ENCODE measurements at regions not wholly inside any gene's neighbourhood (a gene's known extent, or its start where the extent isn't known, plus 50 kb on each side); places are given as distances from the start of the nearest gene placed in this dataset.
A peak's percentile ranks its signal among the peaks of the same experiment; 100 is the strongest.

- intact Hi-C loops (cut with DNase I; ENCODE audit: low total_unique reads) = no loop called here
- Histone ChIP-seq H3K9me3 (peaks cover 0 to 17% (median 7%) of the 10 kb centered on the region in 8 donors), H3K4me3 (no peak overlapping the region), H3K36me3 (no peaks in the 10 kb centered on the region), H3K4me1 (no peaks in the 10 kb centered on the region), H3K27me3 (replicated peaks in 1 of 7) (no peaks in the 10 kb centered on the region), H3K27ac (peak overlapping the region in 2 of 8 donors; percentile 19 to 20)
- TF ChIP-seq, protein P1, sequence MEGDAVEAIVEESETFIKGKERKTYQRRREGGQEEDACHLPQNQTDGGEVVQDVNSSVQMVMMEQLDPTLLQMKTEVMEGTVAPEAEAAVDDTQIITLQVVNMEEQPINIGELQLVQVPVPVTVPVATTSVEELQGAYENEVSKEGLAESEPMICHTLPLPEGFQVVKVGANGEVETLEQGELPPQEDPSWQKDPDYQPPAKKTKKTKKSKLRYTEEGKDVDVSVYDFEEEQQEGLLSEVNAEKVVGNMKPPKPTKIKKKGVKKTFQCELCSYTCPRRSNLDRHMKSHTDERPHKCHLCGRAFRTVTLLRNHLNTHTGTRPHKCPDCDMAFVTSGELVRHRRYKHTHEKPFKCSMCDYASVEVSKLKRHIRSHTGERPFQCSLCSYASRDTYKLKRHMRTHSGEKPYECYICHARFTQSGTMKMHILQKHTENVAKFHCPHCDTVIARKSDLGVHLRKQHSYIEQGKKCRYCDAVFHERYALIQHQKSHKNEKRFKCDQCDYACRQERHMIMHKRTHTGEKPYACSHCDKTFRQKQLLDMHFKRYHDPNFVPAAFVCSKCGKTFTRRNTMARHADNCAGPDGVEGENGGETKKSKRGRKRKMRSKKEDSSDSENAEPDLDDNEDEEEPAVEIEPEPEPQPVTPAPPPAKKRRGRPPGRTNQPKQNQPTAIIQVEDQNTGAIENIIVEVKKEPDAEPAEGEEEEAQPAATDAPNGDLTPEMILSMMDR (IDR thresholded peaks at IDR 0.05 in 8 of 11, conservative IDR thresholded peaks at IDR 0.05 in 3 of 11) = no peak
- TF ChIP-seq POLR2A (IDR thresholded peaks at IDR 0.05) = no peak
- no peak for TF ChIP-seq POLR2AphosphoS5 (IDR thresholded peaks at IDR 0.05)
- 48 to 68% (median 53%) methylated on average over 1 of the region's 1 CpG for WGBS, 5 donors
- no peak for DNase-seq
These were observed 1030.4 kb upstream of the ATXN8OS start for GRCh38 chr13:69077267-69077666.

DNA sequence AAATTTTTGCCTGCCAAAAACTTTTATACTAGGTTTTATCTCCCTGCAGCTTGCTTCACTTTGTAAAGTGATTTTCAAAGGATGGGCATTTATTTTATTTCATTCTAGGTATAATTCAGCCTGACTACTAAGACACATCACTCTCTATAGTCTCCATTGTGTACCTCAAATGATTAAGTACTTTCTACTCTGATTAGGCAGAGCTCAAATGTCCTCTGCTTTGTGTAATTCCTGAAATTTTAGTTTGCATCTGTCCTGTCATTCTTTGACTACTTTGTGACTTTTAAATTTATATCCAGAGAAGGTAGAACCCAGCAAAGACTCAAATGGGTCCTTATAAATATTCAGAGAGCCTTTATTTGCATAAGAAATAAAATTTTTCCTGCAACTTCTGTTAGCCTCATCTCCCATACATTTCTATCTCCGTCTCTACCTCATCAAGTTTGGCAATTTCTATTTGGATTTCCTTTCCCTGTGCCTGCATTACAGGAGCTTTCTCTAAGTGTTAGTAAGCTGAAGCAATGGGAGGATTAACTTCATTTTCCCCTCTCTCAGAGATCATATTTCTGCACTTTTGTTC, 1038.0 kb upstream of the ATXN8OS start:
- no peak for TF ChIP-seq POLR2A (IDR thresholded peaks at IDR 0.05)
- no peak for TF ChIP-seq POLR2AphosphoS5 (IDR thresholded peaks at IDR 0.05)
- TF ChIP-seq, protein P1 (IDR thresholded peaks at IDR 0.05 in 8 of 11, conservative IDR thresholded peaks at IDR 0.05 in 3 of 11) = no peak
- H3K4me1 ChIP-seq = no peaks in the 10 kb centered on the region
- H3K27ac ChIP-seq = no peak overlapping the region
- 76 to 88% (median 82%) methylated on average over 1 of the region's 1 CpG for WGBS, 5 donors
- H3K27me3 ChIP-seq (replicated peaks in 1 of 7) = no peaks in the 10 kb centered on the region
- no peak for DNase-seq
- no peaks in the 10 kb centered on the region for H3K36me3 ChIP-seq
- no peak overlapping the region for H3K4me3 ChIP-seq
- H3K9me3 ChIP-seq = peaks cover 0 to 14% (median 3%) of the 10 kb centered on the region in 8 donors
- intact Hi-C loops (cut with DNase I; ENCODE audit: low total_unique reads) = no loop called here

- no peak overlapping the region for H3K27ac ChIP-seq
- H3K4me1 ChIP-seq = no peaks in the 10 kb centered on the region
- no peak overlapping the region for H3K4me3 ChIP-seq
- intact Hi-C loops (cut with DNase I; ENCODE audit: low total_unique reads) = no loop called here
- no peaks in the 10 kb centered on the region for H3K36me3 ChIP-seq
- no peaks in the 10 kb centered on the region for H3K27me3 ChIP-seq (replicated peaks in 1 of 7)
- no peak for DNase-seq
- TF ChIP-seq POLR2AphosphoS5 (IDR thresholded peaks at IDR 0.05) (no peak), POLR2A (IDR thresholded peaks at IDR 0.05) (no peak)
- TF ChIP-seq, protein P1 (IDR thresholded peaks at IDR 0.05 in 8 of 11, conservative IDR thresholded peaks at IDR 0.05 in 3 of 11) = no peak
- 52 to 79% (median 62%) methylated on average over 1 of the region's 1 CpG for WGBS, 5 donors
- H3K9me3 ChIP-seq = peaks cover 0 to 44% (median 24%) of the 10 kb centered on the region in 8 donors
These were observed 1056.9 kb upstream of the ATXN8OS start for GRCh38 chr13:69050696-69051095.

DNA sequence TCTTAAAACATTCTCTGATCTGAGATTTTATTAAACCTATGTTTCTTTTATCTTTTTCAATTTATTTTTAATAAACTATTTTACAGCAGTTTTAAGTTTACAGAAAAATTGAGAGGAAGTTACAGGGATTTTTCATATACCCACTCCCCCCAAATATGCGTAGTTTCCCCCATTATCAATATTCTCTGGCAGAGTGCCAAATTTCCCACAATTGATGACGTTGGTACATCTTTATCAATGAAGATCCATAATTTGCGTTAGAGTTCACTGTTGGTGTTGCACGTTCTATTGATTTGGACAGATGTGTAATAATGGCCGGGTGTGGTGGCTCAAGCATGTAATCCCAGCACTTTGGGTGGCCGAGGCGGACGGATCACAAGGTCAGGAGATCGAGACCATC, 1063.0 kb upstream of the ATXN8OS start:
- H3K27ac ChIP-seq = no peak overlapping the region
- no peaks in the 10 kb centered on the region for H3K36me3 ChIP-seq
- DNase-seq = no peak
- no peak overlapping the region for H3K4me3 ChIP-seq
- 90 to 95% (median 95%) methylated on average over 9 of the region's 9 CpGs for WGBS, 5 donors
- intact Hi-C loops (cut with DNase I; ENCODE audit: low total_unique reads) = no loop called here
- no peaks in the 10 kb centered on the region for H3K4me1 ChIP-seq
- TF ChIP-seq, protein P1 (IDR thresholded peaks at IDR 0.05 in 8 of 11, conservative IDR thresholded peaks at IDR 0.05 in 3 of 11) = no peak
- TF ChIP-seq POLR2AphosphoS5 (IDR thresholded peaks at IDR 0.05) = no peak
- TF ChIP-seq POLR2A (IDR thresholded peaks at IDR 0.05) = no peak
- peaks cover 0 to 7% (median 1%) of the 10 kb centered on the region in 8 donors for H3K9me3 ChIP-seq
- H3K27me3 ChIP-seq (replicated peaks in 1 of 7) = no peaks in the 10 kb centered on the region

Data from spleen (tissue), 11 donors.